Sigmoid colon (tissue), 6 donors: ENCODE measurements at regions not wholly inside any gene's neighbourhood (a gene's known extent, or its start where the extent isn't known, plus 50 kb on each side); places are given as distances from the start of the nearest gene placed in this dataset.
A peak's percentile ranks its signal among the peaks of the same experiment; 100 is the strongest.

Experiments used
- DNase-seq: peaks from one replicate; pipeline ENCODE4 v3.0.0-alpha.2; 2019
- H3K27ac ChIP-seq, 4 donors: fragments of 200-600 bp; sonication (generic); one replicate each; pipeline ENCODE4 v1.5.1; 2016 to 2019; ENCODE audit warnings: mild to moderate bottlenecking in 1 of 4
- H3K27me3 ChIP-seq, 3 donors: fragments of 200-600 bp; sonication (generic); one replicate each; pipeline ENCODE4 v1.5.1; 2019; ENCODE audit warnings: mild to moderate bottlenecking in 1 of 3
- H3K36me3 ChIP-seq, 4 donors: fragments of 200-600 bp; sonication (generic); one replicate each; pipeline ENCODE4 v1.5.1; 2016 to 2019
- H3K4me1 ChIP-seq, 4 donors: fragments of 200-600 bp; sonication (generic); one replicate each; pipeline ENCODE4 v1.5.1; 2017 to 2019
- H3K4me3 ChIP-seq, 4 donors: fragments of 200-600 bp; sonication (generic); one replicate each; pipeline ENCODE4 v1.5.1; 2017 to 2019; ENCODE audit warnings: mild to moderate bottlenecking in 2 of 4, moderate library complexity in 1 of 4
- H3K9me3 ChIP-seq, 4 donors: fragments of 200-600 bp in 3 of 4; sonication (generic) in 3 of 4; one replicate each; pipeline versions ENCODE4 v1.5.1 to v1.6.1; 2013 to 2019
- EP300 ChIP-seq, 4 donors: sonication (generic); formaldehyde crosslinking; IDR thresholded peaks; one replicate each; pipeline ENCODE4 v1.6.1; 2017; ENCODE audit warnings: antibody characterized with exemption in 4 of 4
- POLR2A ChIP-seq, 2 donors: fragments of 450-650 bp; IDR thresholded peaks; one replicate each; pipeline ENCODE4 v1.6.1; 2016; ENCODE audit warnings: antibody characterized with exemption in 2 of 2, mild to moderate bottlenecking in 2 of 2, moderate library complexity in 2 of 2
- POLR2AphosphoS5 ChIP-seq, 4 donors: sonication (generic); formaldehyde crosslinking; IDR thresholded peaks; one replicate each; pipeline ENCODE4 v1.6.1; 2017; ENCODE audit warnings: antibody characterized with exemption in 4 of 4
- WGBS, 2 donors: extraction: QIAGEN DNeasy Blood & Tissue Kit; methylation state at CpG; one replicate each; pipeline ENCODE4 v1.1.7; 2013; 5-methylcytosine and 5-hydroxymethylcytosine counted together
- intact Hi-C: fragments of 100-400 bp; cut with DNase I; formaldehyde crosslinking; loops from one replicate; pipeline ENCODE4 v1.15.1; 2023
- TF ChIP-seq, protein P1 (sequence below), 4 experiments: fragments of 450-650 bp in 3 of 4; fragments of 200-600 bp in 1 of 4; IDR thresholded peaks; one replicate each; pipeline ENCODE4 v1.5.1; 2016 to 2019; ENCODE audit warnings: antibody characterized with exemption in 4 of 4, mild to moderate bottlenecking in 3 of 4, moderate library complexity in 2 of 4
- donor health status: healthy with polysubstance abuse.
- donor health status: healthy.

- H3K9me3 ChIP-seq, result no peaks in the 10 kb centered on the region
- TF ChIP-seq POLR2A (IDR thresholded peaks at IDR 0.05), result no peak
- TF ChIP-seq EP300 (IDR thresholded peaks at IDR 0.05), result no peak
- no peak for TF ChIP-seq POLR2AphosphoS5 (IDR thresholded peaks at IDR 0.05)
- TF ChIP-seq, protein P1, sequence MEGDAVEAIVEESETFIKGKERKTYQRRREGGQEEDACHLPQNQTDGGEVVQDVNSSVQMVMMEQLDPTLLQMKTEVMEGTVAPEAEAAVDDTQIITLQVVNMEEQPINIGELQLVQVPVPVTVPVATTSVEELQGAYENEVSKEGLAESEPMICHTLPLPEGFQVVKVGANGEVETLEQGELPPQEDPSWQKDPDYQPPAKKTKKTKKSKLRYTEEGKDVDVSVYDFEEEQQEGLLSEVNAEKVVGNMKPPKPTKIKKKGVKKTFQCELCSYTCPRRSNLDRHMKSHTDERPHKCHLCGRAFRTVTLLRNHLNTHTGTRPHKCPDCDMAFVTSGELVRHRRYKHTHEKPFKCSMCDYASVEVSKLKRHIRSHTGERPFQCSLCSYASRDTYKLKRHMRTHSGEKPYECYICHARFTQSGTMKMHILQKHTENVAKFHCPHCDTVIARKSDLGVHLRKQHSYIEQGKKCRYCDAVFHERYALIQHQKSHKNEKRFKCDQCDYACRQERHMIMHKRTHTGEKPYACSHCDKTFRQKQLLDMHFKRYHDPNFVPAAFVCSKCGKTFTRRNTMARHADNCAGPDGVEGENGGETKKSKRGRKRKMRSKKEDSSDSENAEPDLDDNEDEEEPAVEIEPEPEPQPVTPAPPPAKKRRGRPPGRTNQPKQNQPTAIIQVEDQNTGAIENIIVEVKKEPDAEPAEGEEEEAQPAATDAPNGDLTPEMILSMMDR (IDR thresholded peaks at IDR 0.05), result no peak
- WGBS, 2 donors, result 83 to 85% methylated on average over 5 of the region's 5 CpGs
These were observed 184.4 kb upstream of the NCAM1 start for GRCh38 chr11:112776834-112777233.

GRCh38 chr11:112777283-112777751, 183.9 kb upstream of the NCAM1 start:
- intact Hi-C loops, result no loop called here
- Histone ChIP-seq H3K4me3 (no peak overlapping the region), H3K4me1 (no peaks in the 10 kb centered on the region), H3K27me3 (no peaks in the 10 kb centered on the region), H3K27ac (no peak overlapping the region), H3K9me3 (no peaks in the 10 kb centered on the region), H3K36me3 (no peaks in the 10 kb centered on the region)
- TF ChIP-seq POLR2AphosphoS5 (IDR thresholded peaks at IDR 0.05) (no peak), EP300 (IDR thresholded peaks at IDR 0.05) (no peak), POLR2A (IDR thresholded peaks at IDR 0.05) (no peak)
- TF ChIP-seq, protein P1 (IDR thresholded peaks at IDR 0.05), result no peak
- DNase-seq, result no peak
- WGBS, 2 donors, result 62 to 70% methylated on average over 12 of the region's 12 CpGs

More at GRCh38 chr11:112776834-112777233, 184.4 kb upstream of the NCAM1 start:
- H3K27ac ChIP-seq, result no peak overlapping the region
- no peak overlapping the region for H3K4me3 ChIP-seq
- no peaks in the 10 kb centered on the region for H3K27me3 ChIP-seq
- intact Hi-C loops, result no loop called here
- no peak for DNase-seq
- H3K4me1 ChIP-seq, result no peaks in the 10 kb centered on the region
- no peaks in the 10 kb centered on the region for H3K36me3 ChIP-seq

GRCh38 chr11:112778091-112778876, 182.9 kb upstream of the NCAM1 start:
- Histone ChIP-seq H3K27ac (peak overlapping the region in 1 of 4 donors; percentile 6), H3K36me3 (no peaks in the 10 kb centered on the region), H3K4me3 (no peak overlapping the region), H3K27me3 (no peaks in the 10 kb centered on the region), H3K9me3 (no peaks in the 10 kb centered on the region), H3K4me1 (peaks cover 0 to under 1% (median 0%) of the 10 kb centered on the region in 4 donors)
- TF ChIP-seq POLR2AphosphoS5 (IDR thresholded peaks at IDR 0.05) (no peak), POLR2A (IDR thresholded peaks at IDR 0.05) (no peak), EP300 (IDR thresholded peaks at IDR 0.05) (no peak)
- TF ChIP-seq, protein P1 (IDR thresholded peaks at IDR 0.05), result no peak
- no peak for DNase-seq
- intact Hi-C loops, result no loop called here
- WGBS, 2 donors, result 89 to 90% methylated on average over 12 of the region's 12 CpGs

- no peak overlapping the region for H3K4me3 ChIP-seq
- intact Hi-C loops, result no loop called here
- peaks cover 0 to 6% (median 4%) of the 10 kb centered on the region in 4 donors for H3K4me1 ChIP-seq
- no peaks in the 10 kb centered on the region for H3K36me3 ChIP-seq
- 63 to 72% methylated on average over 3 of the region's 3 CpGs for WGBS, 2 donors
- no peaks in the 10 kb centered on the region for H3K27me3 ChIP-seq
- H3K27ac ChIP-seq, result no peak overlapping the region
- TF ChIP-seq POLR2AphosphoS5 (IDR thresholded peaks at IDR 0.05), result no peak
- TF ChIP-seq EP300 (IDR thresholded peaks at IDR 0.05), result no peak
- no peak for TF ChIP-seq POLR2A (IDR thresholded peaks at IDR 0.05)
- TF ChIP-seq, protein P1 (IDR thresholded peaks at IDR 0.05), result no peak
- DNase-seq, result no peak
- H3K9me3 ChIP-seq, result no peaks in the 10 kb centered on the region
These were observed 182.3 kb upstream of the NCAM1 start for GRCh38 chr11:112778877-112779266.
